Stimulated activated CD4-positive, alpha-beta T cell treated with anti-CD3 and anti-CD28 coated beads, Interleukin-4, amount 100 ng/mL, for 4 hours (primary cell): ENCODE measurements at regions not wholly inside any gene's neighbourhood (a gene's known extent, or its start where the extent isn't known, plus 50 kb on each side); places are given as distances from the start of the nearest gene placed in this dataset.

ENCODE experiments used
- DNase-seq, 2 experiments: peaks; one replicate each; pipeline ENCODE4 v3.0.0-alpha.2; 2020

GRCh38 chr5:6194261-6194875 lies 184.0 kb downstream of the MED10 start:
- no peak for DNase-seq

- no peak for DNase-seq
Observed at GRCh38 chr5:6193310-6193709, 185.0 kb downstream of the MED10 start.

GRCh38 chr5:6190838-6191237 lies 187.5 kb downstream of the MED10 start:
- DNase-seq = no peak

- no peak for DNase-seq
Observed at GRCh38 chr5:6188976-6189375, 189.4 kb downstream of the MED10 start.

- no peak for DNase-seq
Observed at GRCh38 chr5:6188344-6188743, 190.0 kb downstream of the MED10 start.

- no peak for DNase-seq
Observed at GRCh38 chr5:6187501-6187900, 190.8 kb downstream of the MED10 start.

GRCh38 chr5:6185574-6185973 lies 192.8 kb downstream of the MED10 start:
- no peak for DNase-seq

GRCh38 chr5:6184481-6184880 lies 193.9 kb downstream of the MED10 start:
- DNase-seq = no peak

- no peak for DNase-seq
Observed at GRCh38 chr5:6183391-6184390, 194.7 kb downstream of the MED10 start.

- no peak for DNase-seq
Observed at GRCh38 chr5:6182271-6182815, 196.0 kb downstream of the MED10 start.

- no peak for DNase-seq
Observed at GRCh38 chr5:6181871-6182270, 196.5 kb downstream of the MED10 start.

- DNase-seq = no peak
Observed at GRCh38 chr5:6181147-6181729, 197.1 kb downstream of the MED10 start.

GRCh38 chr5:6180231-6180872 lies 198.0 kb downstream of the MED10 start:
- no peak for DNase-seq

- DNase-seq = no peak
Observed at GRCh38 chr5:6178846-6179532, 199.4 kb downstream of the MED10 start.

GRCh38 chr5:6177926-6178325 lies 200.4 kb downstream of the MED10 start:
- DNase-seq = no peak

GRCh38 chr5:6176102-6176693 lies 202.1 kb downstream of the MED10 start:
- DNase-seq = no peak

GRCh38 chr5:6175172-6175854 lies 203.0 kb downstream of the MED10 start:
- no peak for DNase-seq

GRCh38 chr5:6169660-6170059 lies 208.7 kb downstream of the MED10 start:
- DNase-seq = no peak

- no peak for DNase-seq
Observed at GRCh38 chr5:6166698-6167394, 211.5 kb downstream of the MED10 start.

- no peak for DNase-seq
Observed at GRCh38 chr5:6163913-6164312, 214.4 kb downstream of the MED10 start.

GRCh38 chr5:6162175-6162574 lies 216.2 kb downstream of the MED10 start:
- no peak for DNase-seq
